Activated T-cell treated with anti-CD3 and anti-CD28 coated beads, Interleukin-2, amount 50 U/mL, for 72 hours (primary cell): ENCODE measurements at regions not wholly inside any gene's neighbourhood (a gene's known extent, or its start where the extent isn't known, plus 50 kb on each side); places are given as distances from the start of the nearest gene placed in this dataset.

ENCODE experiments used
- ATAC-seq, 2 donors: fragments of 150-1000 bp; cut with Tn5 transposase; replicated peaks in 1 of 2; 2 replicates each; pipeline ENCODE4 v1.10.0; 2021; ENCODE audit warnings: moderate library complexity in 2 of 2, mild to moderate bottlenecking in 1 of 2
- DNase-seq, 2 donors: peaks; one replicate each; pipeline ENCODE4 v3.0.0; 2021 to 2022; ENCODE audit warnings: mixed read lengths in 1 of 2
- H3K27ac Mint-ChIP-seq: one replicate; pipeline ENCODE4 v1.8.0; 2022; ENCODE audit warnings: mild to moderate bottlenecking, moderate library complexity, mixed read lengths
- H3K27me3 Mint-ChIP-seq: one replicate; pipeline ENCODE4 v1.8.0; 2022; ENCODE audit warnings: low read depth, mixed read lengths
- H3K36me3 Mint-ChIP-seq, 2 donors: one replicate each; pipeline ENCODE4 v1.8.0; 2022; ENCODE audit warnings: mixed read lengths in 2 of 2, mild to moderate bottlenecking in 1 of 2; ENCODE audit not compliant: insufficient read depth in 2 of 2
- H3K4me1 Mint-ChIP-seq: one replicate; pipeline ENCODE4 v1.8.0; 2022; ENCODE audit warnings: low read depth, mixed read lengths
- H3K4me3 Mint-ChIP-seq, 2 donors: one replicate each; pipeline ENCODE4 v1.8.0; 2022; ENCODE audit warnings: mild to moderate bottlenecking in 2 of 2, mixed read lengths in 2 of 2, moderate library complexity in 2 of 2
- H3K9me3 Mint-ChIP-seq, 2 donors: one replicate each; pipeline ENCODE4 v1.8.0; 2022; ENCODE audit warnings: mixed read lengths in 2 of 2

DNA sequence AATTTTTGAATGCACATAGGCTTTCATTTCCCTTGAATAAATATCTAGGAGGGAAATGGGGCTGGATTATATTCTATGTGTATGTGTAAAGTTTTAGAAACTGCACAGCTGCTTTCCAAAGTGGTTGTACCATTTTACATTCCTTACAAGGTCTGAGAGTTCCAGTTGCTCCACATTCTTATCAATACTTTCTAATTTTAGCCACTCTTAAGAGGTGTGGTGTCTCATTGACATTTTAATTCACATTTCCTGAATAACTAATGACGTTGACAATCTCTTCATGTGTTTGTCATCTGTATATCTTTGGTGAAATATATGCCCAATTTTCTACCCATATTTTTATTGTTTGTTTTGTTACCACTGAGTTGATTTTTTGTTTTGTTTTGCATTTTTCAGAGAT lies 74.6 kb upstream of the VASH1 start:
- peaks cover 4 to 11% of the 10 kb centered on the region in 2 donors for H3K36me3 Mint-ChIP-seq
- ATAC-seq = no peak
- no peaks in the 10 kb centered on the region for H3K4me1 Mint-ChIP-seq
- no peak overlapping the region for H3K4me3 Mint-ChIP-seq
- peaks cover 28% of the 10 kb centered on the region for H3K27me3 Mint-ChIP-seq
- no peak overlapping the region for H3K27ac Mint-ChIP-seq
- H3K9me3 Mint-ChIP-seq = peaks cover 8 to 12% of the 10 kb centered on the region in 2 donors
- DNase-seq = no peak

DNA sequence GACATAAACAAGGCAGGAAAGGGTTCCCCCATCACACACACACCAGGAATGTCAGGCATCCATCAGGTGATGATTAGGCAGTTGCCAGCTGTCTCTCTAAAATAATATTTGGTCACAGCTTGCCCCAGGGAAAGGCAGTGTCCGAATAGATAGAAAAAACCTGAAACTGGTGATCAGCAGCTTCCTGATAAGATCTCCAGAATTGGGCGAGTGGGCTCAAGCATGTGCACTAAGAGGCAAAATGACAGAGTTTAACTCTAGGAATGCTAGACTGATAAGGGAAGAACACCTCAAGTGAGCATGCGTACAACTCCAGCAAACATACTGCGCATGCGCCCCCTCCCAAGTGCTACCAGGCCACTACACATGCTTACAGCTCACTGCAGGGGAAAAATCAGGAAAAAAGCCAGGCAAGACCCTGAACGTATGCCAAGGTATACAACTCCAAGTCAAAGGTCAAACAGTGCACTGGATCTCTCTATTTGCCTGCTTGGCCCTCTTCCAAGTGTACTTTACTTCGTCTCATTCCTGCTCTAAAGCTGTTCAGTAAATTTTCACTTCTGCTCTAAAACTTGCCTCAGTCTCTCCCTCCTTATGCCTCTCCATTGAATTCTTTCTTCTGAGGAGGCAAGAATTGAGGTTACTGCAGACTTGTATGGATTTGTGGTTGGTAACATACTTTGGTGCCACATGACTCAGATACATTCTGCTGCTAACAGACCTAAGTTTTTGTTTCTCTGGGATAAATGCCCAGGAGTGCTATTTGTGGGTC lies 73.5 kb upstream of the VASH1 start:
- Mint-ChIP-seq H3K36me3 (peaks cover 4 to 9% of the 10 kb centered on the region in 2 donors), H3K4me1 (no peaks in the 10 kb centered on the region), H3K27me3 (peaks cover 28% of the 10 kb centered on the region), H3K4me3 (no peak overlapping the region), H3K27ac (no peak overlapping the region), H3K9me3 (peaks cover 8% of the 10 kb centered on the region in 2 donors)
- DNase-seq (no peak), ATAC-seq (no peak)

DNA sequence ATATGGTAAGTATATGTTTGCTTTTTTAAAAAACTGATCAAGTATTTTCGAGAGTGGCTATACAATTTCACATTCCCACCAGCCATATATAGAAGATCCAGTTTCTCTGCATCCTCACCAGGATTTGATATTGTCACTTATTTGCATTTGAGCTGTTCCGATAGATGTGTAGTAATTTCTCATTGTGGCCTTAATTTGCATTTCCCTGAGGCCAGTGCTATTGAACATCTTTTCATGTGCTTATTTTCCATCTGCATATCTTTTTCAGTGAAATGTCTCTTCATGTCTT lies 72.9 kb upstream of the VASH1 start:
- peaks cover 5 to 8% of the 10 kb centered on the region in 2 donors for H3K9me3 Mint-ChIP-seq
- H3K27ac Mint-ChIP-seq = no peak overlapping the region
- DNase-seq (no peak), ATAC-seq (no peak)
- peaks cover 2 to 6% of the 10 kb centered on the region in 2 donors for H3K36me3 Mint-ChIP-seq
- H3K27me3 Mint-ChIP-seq = peaks cover 28% of the 10 kb centered on the region
- H3K4me3 Mint-ChIP-seq = no peak overlapping the region
- no peaks in the 10 kb centered on the region for H3K4me1 Mint-ChIP-seq

DNA sequence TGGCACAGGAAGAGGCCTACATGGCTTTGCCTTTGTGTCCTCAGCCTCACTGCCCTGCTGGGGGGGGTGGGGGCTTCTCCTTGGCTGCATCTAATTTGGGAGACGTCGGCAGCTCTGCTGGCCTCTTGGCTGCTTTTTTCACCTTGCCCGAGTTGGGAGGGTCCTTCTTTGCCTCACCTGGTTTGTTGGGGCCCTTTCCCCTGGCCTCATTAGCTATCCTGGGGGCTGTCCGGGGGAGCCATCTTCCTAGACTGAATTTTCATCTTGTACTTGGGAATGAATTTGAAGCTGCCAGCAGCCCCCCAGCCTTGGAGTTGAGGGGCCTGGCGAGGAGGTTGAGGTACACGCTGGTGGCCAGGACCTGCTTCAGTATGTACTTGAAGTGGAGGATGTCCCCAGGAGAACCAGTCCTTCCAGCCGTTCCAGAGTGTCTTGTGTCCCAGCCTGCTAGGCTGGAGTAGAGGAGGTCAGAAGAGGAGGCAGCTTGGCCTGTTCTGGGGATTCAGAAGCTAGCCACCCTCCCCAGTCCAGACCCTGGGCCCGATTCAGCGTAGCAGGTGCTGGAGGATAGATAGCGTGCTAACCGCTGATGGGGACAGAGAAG lies 70.7 kb upstream of the VASH1 start:
- Mint-ChIP-seq H3K36me3 (peaks cover 2 to 6% of the 10 kb centered on the region in 2 donors), H3K9me3 (peaks cover 5 to 8% of the 10 kb centered on the region in 2 donors), H3K4me1 (no peaks in the 10 kb centered on the region), H3K4me3 (no peak overlapping the region), H3K27me3 (peaks cover 25% of the 10 kb centered on the region), H3K27ac (no peak overlapping the region)
- DNase-seq = no peak
- no peak for ATAC-seq

DNA sequence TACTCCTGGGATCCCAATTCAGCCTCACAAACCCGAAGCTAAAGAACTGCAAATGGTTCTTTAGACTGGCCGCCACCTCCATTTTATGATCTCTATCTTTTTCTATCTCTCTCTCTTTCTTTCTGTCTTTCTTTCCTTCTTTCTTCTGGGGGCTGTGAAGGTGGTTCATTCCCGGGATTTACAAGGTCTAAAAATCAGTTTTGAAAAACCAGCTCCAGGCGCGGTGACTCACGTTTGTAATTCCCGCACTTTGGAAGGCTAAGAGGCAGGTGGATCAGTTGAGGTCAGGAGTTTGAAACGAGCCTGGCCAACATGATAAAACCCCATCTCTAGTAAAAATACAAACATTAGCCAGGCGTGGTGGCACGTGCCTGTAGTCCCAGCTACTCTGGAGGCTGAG lies 67.2 kb upstream of the VASH1 start:
- Mint-ChIP-seq H3K4me3 (no peak overlapping the region), H3K27me3 (peaks cover 5% of the 10 kb centered on the region), H3K4me1 (no peaks in the 10 kb centered on the region), H3K27ac (no peak overlapping the region), H3K9me3 (no peaks in the 10 kb centered on the region), H3K36me3 (peaks cover 0 to under 1% of the 10 kb centered on the region in 2 donors)
- ATAC-seq (no peak), DNase-seq (no peak)

DNA sequence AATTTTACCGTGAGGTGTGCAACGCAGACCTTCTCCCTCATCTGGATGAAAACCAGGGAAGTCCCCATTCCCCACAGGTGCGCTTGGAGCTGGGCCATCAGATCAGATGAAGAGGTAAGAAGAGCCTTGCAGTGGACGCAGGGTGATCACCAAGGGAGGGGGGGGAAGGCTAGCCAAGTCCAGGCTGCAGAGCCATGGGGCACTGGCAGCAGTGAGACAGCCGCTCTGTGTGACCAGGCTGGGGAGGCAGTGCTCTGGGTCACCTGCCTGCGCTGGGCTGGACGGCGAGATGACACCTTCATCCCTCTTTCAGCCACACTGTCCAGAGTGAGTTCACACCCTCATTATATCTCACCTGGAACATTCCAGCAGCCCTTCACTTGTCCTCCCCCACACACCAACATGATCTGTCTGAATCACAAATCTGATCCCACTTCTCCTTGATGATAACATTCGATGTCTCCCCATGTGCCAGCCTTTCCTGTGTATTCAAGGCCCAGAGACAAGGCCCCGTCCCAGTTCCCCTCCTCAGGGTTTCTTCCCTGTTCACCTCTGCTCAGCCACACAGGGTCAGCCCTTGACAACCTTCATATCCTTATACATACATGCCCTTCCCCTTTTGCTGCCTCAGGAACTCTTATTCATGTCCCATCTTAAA lies 65.9 kb upstream of the VASH1 start:
- DNase-seq (no peak), ATAC-seq (no peak)
- no peaks in the 10 kb centered on the region for H3K27me3 Mint-ChIP-seq
- no peaks in the 10 kb centered on the region for H3K4me1 Mint-ChIP-seq
- H3K27ac Mint-ChIP-seq = no peak overlapping the region
- H3K36me3 Mint-ChIP-seq = no peaks in the 10 kb centered on the region
- no peak overlapping the region for H3K4me3 Mint-ChIP-seq
- H3K9me3 Mint-ChIP-seq = no peaks in the 10 kb centered on the region

DNA sequence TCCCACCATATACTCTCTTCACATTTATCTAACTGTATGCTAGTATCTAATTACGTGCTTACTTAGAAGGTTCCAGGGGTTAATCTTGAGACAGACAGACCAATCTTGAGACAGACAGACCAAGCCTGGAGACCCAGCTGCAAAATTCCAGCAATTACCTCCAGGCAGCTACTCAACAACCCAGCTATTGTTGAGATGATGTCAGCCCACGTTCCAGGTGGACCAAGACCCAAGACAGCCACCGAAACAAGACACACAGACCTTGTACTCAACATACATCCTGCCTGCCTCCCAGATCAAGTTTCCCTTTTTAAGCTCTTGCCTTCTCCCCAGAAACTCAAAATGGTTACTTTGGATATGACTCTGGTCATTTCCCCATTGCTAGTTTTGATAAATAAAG lies 64.9 kb upstream of the VASH1 start:
- ATAC-seq = no peak
- H3K27ac Mint-ChIP-seq = no peak overlapping the region
- H3K27me3 Mint-ChIP-seq = no peaks in the 10 kb centered on the region
- no peaks in the 10 kb centered on the region for H3K9me3 Mint-ChIP-seq
- H3K4me3 Mint-ChIP-seq = no peak overlapping the region
- DNase-seq = no peak
- H3K4me1 Mint-ChIP-seq = no peaks in the 10 kb centered on the region
- no peaks in the 10 kb centered on the region for H3K36me3 Mint-ChIP-seq

DNA sequence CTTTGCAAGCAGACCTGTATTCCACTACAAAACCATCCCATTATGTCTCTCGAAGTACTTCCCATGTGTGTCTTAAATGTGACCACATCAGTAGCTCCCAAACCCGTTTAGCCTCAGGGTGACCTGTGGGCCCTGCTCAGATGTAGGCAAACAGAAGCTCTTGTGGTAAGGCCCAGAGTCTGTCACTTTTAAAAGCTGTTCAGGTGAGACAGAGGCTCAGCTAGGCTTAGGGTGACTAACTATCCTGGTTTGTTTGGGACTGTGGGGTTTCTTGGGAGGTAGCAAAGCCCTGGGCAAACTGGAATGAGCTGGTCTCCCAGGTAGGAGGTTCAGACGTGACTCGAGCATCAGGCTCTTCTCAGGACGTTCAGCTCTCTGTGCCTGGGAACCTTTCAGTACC lies 64.5 kb upstream of the VASH1 start:
- Mint-ChIP-seq H3K9me3 (no peaks in the 10 kb centered on the region), H3K4me3 (no peak overlapping the region), H3K27me3 (no peaks in the 10 kb centered on the region), H3K36me3 (no peaks in the 10 kb centered on the region), H3K27ac (no peak overlapping the region), H3K4me1 (no peaks in the 10 kb centered on the region)
- DNase-seq (no peak), ATAC-seq (no peak)

DNA sequence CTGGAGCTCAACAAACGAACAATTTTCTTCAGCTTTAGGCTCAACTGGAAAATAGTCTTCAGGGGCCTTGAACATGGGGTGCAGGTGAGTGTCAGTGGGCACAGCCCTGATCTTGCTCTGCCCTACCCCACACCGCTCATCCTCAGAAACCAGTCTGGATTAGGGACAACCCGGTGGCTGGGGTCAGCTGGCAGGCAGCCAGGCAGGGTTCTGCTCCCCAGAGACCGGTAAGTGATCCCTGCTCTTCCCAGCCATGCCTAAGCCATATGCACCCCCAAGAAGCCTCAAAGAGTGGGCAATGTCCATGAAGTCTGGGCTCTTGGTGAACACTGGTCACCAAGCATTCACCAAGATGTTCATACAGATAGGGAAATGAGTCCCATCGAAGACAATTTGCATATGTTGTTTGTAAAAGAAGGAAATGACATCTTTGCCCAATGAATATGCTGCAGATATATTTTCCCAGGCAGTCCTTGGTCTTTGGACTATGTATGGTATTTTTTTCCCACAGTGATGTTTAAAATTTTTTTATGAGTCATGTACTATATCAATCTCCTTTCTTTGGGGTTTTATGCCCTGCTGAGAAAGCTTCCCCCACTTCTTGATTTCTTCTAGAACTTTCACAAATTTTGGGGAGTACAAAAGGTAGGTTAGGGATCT lies 63.9 kb upstream of the VASH1 start:
- Mint-ChIP-seq H3K27ac (no peak overlapping the region), H3K9me3 (no peaks in the 10 kb centered on the region), H3K4me3 (no peak overlapping the region), H3K27me3 (no peaks in the 10 kb centered on the region), H3K36me3 (no peaks in the 10 kb centered on the region), H3K4me1 (no peaks in the 10 kb centered on the region)
- ATAC-seq = no peak
- DNase-seq = no peak

DNA sequence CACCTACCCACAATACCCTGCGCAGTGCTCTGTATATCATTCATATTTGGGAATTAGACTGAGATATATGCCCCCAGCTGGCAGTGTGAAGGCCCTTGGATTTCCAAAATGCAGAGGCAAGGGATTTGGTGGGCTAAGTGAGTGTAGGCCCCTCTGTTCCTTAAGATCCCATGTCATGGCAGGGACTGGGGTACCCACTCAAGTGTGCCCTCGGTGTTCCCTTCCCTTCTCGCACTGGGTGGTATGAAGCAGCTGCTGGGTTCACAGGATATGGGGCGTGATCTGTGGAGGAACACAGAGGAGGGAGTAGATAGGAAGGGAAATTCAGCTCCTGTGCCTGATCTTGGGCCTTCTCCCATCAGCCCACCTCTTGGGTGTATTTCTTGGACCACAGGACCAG lies 63.1 kb upstream of the VASH1 start:
- H3K9me3 Mint-ChIP-seq = no peaks in the 10 kb centered on the region
- peaks cover 7% of the 10 kb centered on the region for H3K27me3 Mint-ChIP-seq
- H3K36me3 Mint-ChIP-seq = no peaks in the 10 kb centered on the region
- H3K27ac Mint-ChIP-seq = no peak overlapping the region
- ATAC-seq (no peak), DNase-seq (no peak)
- H3K4me1 Mint-ChIP-seq = no peaks in the 10 kb centered on the region
- no peak overlapping the region for H3K4me3 Mint-ChIP-seq

DNA sequence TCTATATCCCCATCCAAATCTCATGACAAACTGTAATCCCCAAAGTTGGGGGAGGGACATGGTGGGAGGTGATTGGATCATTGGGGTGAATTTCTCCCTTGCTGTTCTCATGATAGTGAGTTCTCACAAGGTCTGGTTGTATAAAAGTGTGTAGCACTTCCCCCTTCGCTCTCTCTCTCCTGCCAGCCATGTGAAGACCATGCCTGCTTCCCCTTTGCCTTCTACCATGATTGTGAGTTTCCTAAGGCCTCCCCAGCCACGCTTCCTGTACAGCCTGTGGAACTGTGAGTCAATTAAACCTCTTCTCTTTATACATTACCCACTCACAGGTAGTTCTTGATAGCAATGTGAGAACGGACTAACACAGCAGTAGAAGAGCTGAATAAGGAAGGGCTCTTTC lies 62.6 kb upstream of the VASH1 start:
- DNase-seq (no peak), ATAC-seq (no peak)
- H3K4me1 Mint-ChIP-seq = no peaks in the 10 kb centered on the region
- no peaks in the 10 kb centered on the region for H3K9me3 Mint-ChIP-seq
- H3K36me3 Mint-ChIP-seq = no peaks in the 10 kb centered on the region
- H3K27ac Mint-ChIP-seq = no peak overlapping the region
- H3K27me3 Mint-ChIP-seq = peaks cover 8% of the 10 kb centered on the region
- H3K4me3 Mint-ChIP-seq = no peak overlapping the region

DNA sequence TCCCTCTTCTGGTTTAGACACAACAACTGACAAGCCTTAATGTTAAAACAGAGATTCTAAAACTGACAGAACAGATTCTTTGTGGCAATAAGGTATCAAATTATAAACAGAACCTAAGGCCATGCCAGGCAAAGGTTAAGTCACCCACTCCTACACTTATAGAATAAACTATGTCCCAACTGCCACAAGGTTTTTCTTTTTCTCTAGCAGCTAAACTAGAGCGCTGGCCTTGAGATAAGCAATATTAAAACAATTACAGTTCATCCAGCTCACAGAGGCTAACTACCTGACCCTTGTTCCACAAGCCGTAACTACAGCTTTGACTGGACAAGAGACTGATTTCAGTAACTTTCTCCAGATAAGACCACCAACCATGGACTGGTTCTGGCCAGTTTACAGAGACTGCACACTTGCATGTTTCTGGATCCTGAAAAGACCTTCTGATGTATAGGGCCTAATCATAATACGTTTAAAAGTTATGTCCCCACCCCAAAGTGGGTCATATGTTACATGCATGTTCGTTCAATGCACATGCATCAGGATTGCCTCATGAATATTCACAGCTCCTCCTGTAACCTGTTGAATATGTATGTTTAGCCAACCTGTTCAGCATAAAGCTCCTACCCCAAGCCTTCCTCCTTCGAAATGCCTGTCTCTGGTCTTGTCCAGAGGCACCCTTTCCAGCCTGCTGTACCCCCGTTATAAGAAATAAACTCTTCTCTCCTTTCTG lies 61.9 kb upstream of the VASH1 start:
- Mint-ChIP-seq H3K27me3 (peaks cover 8% of the 10 kb centered on the region), H3K36me3 (no peaks in the 10 kb centered on the region), H3K27ac (no peak overlapping the region), H3K9me3 (no peaks in the 10 kb centered on the region), H3K4me3 (no peak overlapping the region), H3K4me1 (no peaks in the 10 kb centered on the region)
- ATAC-seq (no peak), DNase-seq (no peak)
